ENCODE measurements at regions not wholly inside any gene's neighbourhood (a gene's known extent, or its start where the extent isn't known, plus 50 kb on each side); places are given as distances from the start of the nearest gene placed in this dataset.

- no peak overlapping the region for H2AFZ ChIP-seq (replicated peaks; ENCODE audit: low read length, poor library complexity)
- dilution Hi-C loops (cut with HindIII; ENCODE audit: low sequenced_read_pairs, unreplicated experiment) (no loop called here), intact Hi-C loops (cut with micrococcal nuclease) (no loop called here), in situ Hi-C loops (cut with MboI; ENCODE audit: low sequenced_read_pairs) (no loop called here)
- no peak overlapping the region for H3K4ac ChIP-seq (ENCODE audit: low read depth, low read length)
- H3K56ac ChIP-seq (ENCODE audit: extremely low read depth, insufficient read depth, low read length), result no peak overlapping the region
- no peak overlapping the region for H3K9ac ChIP-seq (ENCODE audit: low read depth, low read length)
- H4K5ac ChIP-seq (ENCODE audit: low read depth, low read length), result no peak overlapping the region
- H3K4me1 ChIP-seq (ENCODE audit: control insufficient read depth, insufficient read depth, low read length), result peaks cover 3% of the 10 kb centered on the region; the same call in 1 of the 2 replicates
- H3K14ac ChIP-seq (replicated peaks; ENCODE audit: low read depth, low read length), result no peak overlapping the region
- no peaks in the 10 kb centered on the region for H3K36me3 ChIP-seq (ENCODE audit: control insufficient read depth, insufficient read depth, low read length)
- no peak overlapping the region for H4K8ac ChIP-seq (ENCODE audit: low read depth in 2 of 2, low read length in 2 of 2)
- BruUV-seq (replicated peaks), result no TSS peak
- H3K9me3 ChIP-seq (ENCODE audit: control insufficient read depth, insufficient read depth, low read length), result no peaks in the 10 kb centered on the region
- no peak overlapping the region for H2BK5ac ChIP-seq (ENCODE audit: low read depth, low read length, poor library complexity, severe bottlenecking)
- no peak overlapping the region for H2BK20ac ChIP-seq (ENCODE audit: low read depth, low read length)
- H2AK9ac ChIP-seq (replicated peaks; ENCODE audit: low read depth, low read length, poor library complexity), result no peak overlapping the region
- H3K27ac ChIP-seq (ENCODE audit: insufficient read depth, low read length), result no peak overlapping the region
- ATAC-seq (ENCODE audit: low read depth) (no peak), DNase-seq (no peak)
- H3K9me1 ChIP-seq (ENCODE audit: insufficient read depth, low read length), result no peaks in the 10 kb centered on the region
- no peak overlapping the region for H2AK5ac ChIP-seq (ENCODE audit: low read depth, low read length)
- H3K79me1 ChIP-seq (ENCODE audit: low read depth in 1 of 2, low read length in 2 of 2), result no peaks in the 10 kb centered on the region
- no peak overlapping the region for H3K4me3 ChIP-seq (ENCODE audit: insufficient read depth, low read depth, low read length)
- 83% methylated on average over 1 of the region's 2 CpGs; no CpG with 5 or more reads in 1 of the 2 experiments for WGBS, 2 experiments (ENCODE audit: extremely low coverage in 2 of 2, insufficient read length in 1 of 2)
- POLR2A ChIA-PET (ENCODE audit: unreplicated experiment), result no interaction called here
- TF ChIP-seq, protein P1, sequence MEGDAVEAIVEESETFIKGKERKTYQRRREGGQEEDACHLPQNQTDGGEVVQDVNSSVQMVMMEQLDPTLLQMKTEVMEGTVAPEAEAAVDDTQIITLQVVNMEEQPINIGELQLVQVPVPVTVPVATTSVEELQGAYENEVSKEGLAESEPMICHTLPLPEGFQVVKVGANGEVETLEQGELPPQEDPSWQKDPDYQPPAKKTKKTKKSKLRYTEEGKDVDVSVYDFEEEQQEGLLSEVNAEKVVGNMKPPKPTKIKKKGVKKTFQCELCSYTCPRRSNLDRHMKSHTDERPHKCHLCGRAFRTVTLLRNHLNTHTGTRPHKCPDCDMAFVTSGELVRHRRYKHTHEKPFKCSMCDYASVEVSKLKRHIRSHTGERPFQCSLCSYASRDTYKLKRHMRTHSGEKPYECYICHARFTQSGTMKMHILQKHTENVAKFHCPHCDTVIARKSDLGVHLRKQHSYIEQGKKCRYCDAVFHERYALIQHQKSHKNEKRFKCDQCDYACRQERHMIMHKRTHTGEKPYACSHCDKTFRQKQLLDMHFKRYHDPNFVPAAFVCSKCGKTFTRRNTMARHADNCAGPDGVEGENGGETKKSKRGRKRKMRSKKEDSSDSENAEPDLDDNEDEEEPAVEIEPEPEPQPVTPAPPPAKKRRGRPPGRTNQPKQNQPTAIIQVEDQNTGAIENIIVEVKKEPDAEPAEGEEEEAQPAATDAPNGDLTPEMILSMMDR (conservative IDR thresholded peaks at IDR 0.05; ENCODE audit: low read depth, low read length), result no peak
- TF ChIP-seq NFE2L2 (IDR thresholded peaks at IDR 0.05; ENCODE audit: low read depth, low read length) (no peak), MXI1 (IDR thresholded peaks at IDR 0.05; ENCODE audit: borderline replicate concordance, low read depth, low read length) (no peak), CHD1 (IDR thresholded peaks at IDR 0.05; ENCODE audit: low read depth, low read length) (no peak), POLR2A (IDR thresholded peaks at IDR 0.05; ENCODE audit: low read depth, low read length) (no peak), MAFK (IDR thresholded peaks at IDR 0.05; ENCODE audit: low read depth, low read length) (no peak), MAZ (IDR thresholded peaks at IDR 0.05; ENCODE audit: borderline replicate concordance, low read depth, low read length) (no peak), RCOR1 (IDR thresholded peaks at IDR 0.05; ENCODE audit: insufficient replicate concordance, low read length) (no peak), CEBPB (IDR thresholded peaks at IDR 0.05; ENCODE audit: low read depth, low read length) (no peak)
- TF ChIP-seq, protein P2, sequence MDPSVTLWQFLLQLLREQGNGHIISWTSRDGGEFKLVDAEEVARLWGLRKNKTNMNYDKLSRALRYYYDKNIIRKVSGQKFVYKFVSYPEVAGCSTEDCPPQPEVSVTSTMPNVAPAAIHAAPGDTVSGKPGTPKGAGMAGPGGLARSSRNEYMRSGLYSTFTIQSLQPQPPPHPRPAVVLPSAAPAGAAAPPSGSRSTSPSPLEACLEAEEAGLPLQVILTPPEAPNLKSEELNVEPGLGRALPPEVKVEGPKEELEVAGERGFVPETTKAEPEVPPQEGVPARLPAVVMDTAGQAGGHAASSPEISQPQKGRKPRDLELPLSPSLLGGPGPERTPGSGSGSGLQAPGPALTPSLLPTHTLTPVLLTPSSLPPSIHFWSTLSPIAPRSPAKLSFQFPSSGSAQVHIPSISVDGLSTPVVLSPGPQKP (IDR thresholded peaks at IDR 0.05; ENCODE audit: borderline replicate concordance, low read depth, low read length), result no peak
- no peaks in the 10 kb centered on the region for H4K20me1 ChIP-seq (ENCODE audit: insufficient read depth, low read length)
- H2BK15ac ChIP-seq (ENCODE audit: low read depth, low read length), result no peak overlapping the region
- H2BK120ac ChIP-seq (ENCODE audit: low read depth, low read length), result no peak overlapping the region
- H3K4me2 ChIP-seq (ENCODE audit: low read depth, low read length), result no peak overlapping the region
- H3K27me3 ChIP-seq (ENCODE audit: control insufficient read depth, insufficient read depth, low read length), result no peaks in the 10 kb centered on the region
- CTCF ChIA-PET, result no interaction called here
- H4K91ac ChIP-seq (ENCODE audit: insufficient read depth, low read depth, low read length), result no peak overlapping the region
- no peak overlapping the region for H3K23ac ChIP-seq (ENCODE audit: low read depth, low read length)
- H3K18ac ChIP-seq (ENCODE audit: low read depth, low read length), result no peak overlapping the region
These were observed 145.0 kb downstream of the UBE2E3 start for GRCh38 chr2:181125359-181125758.
